WERI-Rb-1 (cell line): ENCODE measurements at regions not wholly inside any gene's neighbourhood (a gene's known extent, or its start where the extent isn't known, plus 50 kb on each side); places are given as distances from the start of the nearest gene placed in this dataset.
"Not testable (repeated sequence)": the region's sequence is repeated elsewhere in the genome, so short reads cannot be mapped to it uniquely, and the experiment has no call there.

Experiments
- DNase-seq: peaks from one replicate; pipeline ENCODE4 v3.0.0-alpha.2; 2020
- H3K27ac ChIP-seq: fragments of 250-450 bp; sonication (Bioruptor Pico); 2 replicates; pipeline ENCODE4 v1.5.1; 2020; ENCODE audit warnings: mild to moderate bottlenecking, moderate library complexity
- H3K27me3 ChIP-seq: fragments of 250-450 bp; sonication (Bioruptor Pico); 2 replicates; pipeline ENCODE4 v1.5.1; 2021; ENCODE audit warnings: mild to moderate bottlenecking, low read depth, moderate library complexity; ENCODE audit not compliant: insufficient read depth, severe bottlenecking
- H3K36me3 ChIP-seq: fragments of 250-450 bp; sonication (Bioruptor Pico); 2 replicates; pipeline ENCODE4 v1.5.1; 2020; ENCODE audit warnings: mild to moderate bottlenecking, moderate library complexity
- H3K4me3 ChIP-seq: 2 replicates; pipeline ENCODE4 v1.5.1; 2011; ENCODE audit warnings: low read depth, mild to moderate bottlenecking, control low read depth, low read length
- H3K9me3 ChIP-seq: fragments of 250-450 bp; sonication (Bioruptor Pico); 2 replicates; pipeline ENCODE4 v1.5.1; 2021; ENCODE audit warnings: mild to moderate bottlenecking, moderate library complexity; ENCODE audit not compliant: severe bottlenecking
- TF ChIP-seq, protein P1 (sequence below): IDR thresholded peaks from 2 replicates; pipeline ENCODE4 v1.5.1; 2011; ENCODE audit warnings: low read depth, mild to moderate bottlenecking, control low read depth, inconsistent platforms, low read length

GRCh38 chr14:44453433-44454171, 53.5 kb downstream of the FSCB start:
- DNase-seq, result no peak
- Histone ChIP-seq H3K36me3 (no peaks in the 10 kb centered on the region), H3K27me3 (peaks cover 19% of the 10 kb centered on the region), H3K9me3 (no peaks in the 10 kb centered on the region), H3K27ac (no peak overlapping the region), H3K4me3 (no peak overlapping the region)
- TF ChIP-seq, protein P1, sequence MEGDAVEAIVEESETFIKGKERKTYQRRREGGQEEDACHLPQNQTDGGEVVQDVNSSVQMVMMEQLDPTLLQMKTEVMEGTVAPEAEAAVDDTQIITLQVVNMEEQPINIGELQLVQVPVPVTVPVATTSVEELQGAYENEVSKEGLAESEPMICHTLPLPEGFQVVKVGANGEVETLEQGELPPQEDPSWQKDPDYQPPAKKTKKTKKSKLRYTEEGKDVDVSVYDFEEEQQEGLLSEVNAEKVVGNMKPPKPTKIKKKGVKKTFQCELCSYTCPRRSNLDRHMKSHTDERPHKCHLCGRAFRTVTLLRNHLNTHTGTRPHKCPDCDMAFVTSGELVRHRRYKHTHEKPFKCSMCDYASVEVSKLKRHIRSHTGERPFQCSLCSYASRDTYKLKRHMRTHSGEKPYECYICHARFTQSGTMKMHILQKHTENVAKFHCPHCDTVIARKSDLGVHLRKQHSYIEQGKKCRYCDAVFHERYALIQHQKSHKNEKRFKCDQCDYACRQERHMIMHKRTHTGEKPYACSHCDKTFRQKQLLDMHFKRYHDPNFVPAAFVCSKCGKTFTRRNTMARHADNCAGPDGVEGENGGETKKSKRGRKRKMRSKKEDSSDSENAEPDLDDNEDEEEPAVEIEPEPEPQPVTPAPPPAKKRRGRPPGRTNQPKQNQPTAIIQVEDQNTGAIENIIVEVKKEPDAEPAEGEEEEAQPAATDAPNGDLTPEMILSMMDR, result no peak

- H3K27ac ChIP-seq, result not testable (repeated sequence)
Measured at GRCh38 chr14:44450232-44450631, 56.9 kb downstream of the FSCB start.

DNA sequence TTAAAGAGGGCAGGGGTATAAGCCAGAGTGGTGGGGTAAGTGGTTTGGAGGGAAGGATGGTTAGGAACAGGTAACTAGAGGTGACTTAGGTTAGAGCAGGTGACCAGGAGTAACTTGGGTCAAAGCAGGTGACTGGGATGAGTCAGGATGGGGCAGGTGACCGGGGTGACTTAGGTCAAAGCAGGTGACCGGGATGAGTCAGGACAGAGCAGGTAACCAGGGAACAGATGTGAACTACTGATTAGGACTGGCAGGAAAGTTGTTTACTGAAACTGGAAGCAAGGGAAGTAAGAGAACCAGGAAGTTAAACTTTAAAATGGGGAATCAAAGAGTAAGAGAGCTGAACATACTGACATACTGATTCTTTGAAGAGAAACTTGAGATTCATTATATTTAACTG, 57.4 kb downstream of the FSCB start:
- Histone ChIP-seq H3K27ac (no peak overlapping the region), H3K9me3 (no peaks in the 10 kb centered on the region), H3K36me3 (no peaks in the 10 kb centered on the region), H3K4me3 (no peak overlapping the region), H3K27me3 (peaks cover 24% of the 10 kb centered on the region)
- TF ChIP-seq, protein P1, result no peak
- DNase-seq, result no peak

More at GRCh38 chr14:44450232-44450631, 56.9 kb downstream of the FSCB start:
- H3K9me3 ChIP-seq, H3K36me3 ChIP-seq, DNase-seq, H3K4me3 ChIP-seq: not testable (repeated sequence)
- peaks cover 24% of the 10 kb centered on the region for H3K27me3 ChIP-seq

GRCh38 chr14:44448951-44449358, 58.1 kb downstream of the FSCB start:
- DNase-seq, result no peak

GRCh38 chr14:44446965-44447364, 60.1 kb downstream of the FSCB start:
- H3K27me3 ChIP-seq, result peaks cover 31% of the 10 kb centered on the region
- H3K4me3 ChIP-seq, result no peak overlapping the region
- DNase-seq, result no peak
- TF ChIP-seq, protein P1, result no peak
- H3K36me3 ChIP-seq, result no peaks in the 10 kb centered on the region
- no peaks in the 10 kb centered on the region for H3K9me3 ChIP-seq
- no peak overlapping the region for H3K27ac ChIP-seq

More at GRCh38 chr14:44448951-44449358, 58.1 kb downstream of the FSCB start:
- TF ChIP-seq, protein P1, result no peak
- Histone ChIP-seq H3K36me3 (no peaks in the 10 kb centered on the region), H3K27ac (no peak overlapping the region), H3K27me3 (peaks cover 26% of the 10 kb centered on the region), H3K4me3 (no peak overlapping the region), H3K9me3 (no peaks in the 10 kb centered on the region)

DNA sequence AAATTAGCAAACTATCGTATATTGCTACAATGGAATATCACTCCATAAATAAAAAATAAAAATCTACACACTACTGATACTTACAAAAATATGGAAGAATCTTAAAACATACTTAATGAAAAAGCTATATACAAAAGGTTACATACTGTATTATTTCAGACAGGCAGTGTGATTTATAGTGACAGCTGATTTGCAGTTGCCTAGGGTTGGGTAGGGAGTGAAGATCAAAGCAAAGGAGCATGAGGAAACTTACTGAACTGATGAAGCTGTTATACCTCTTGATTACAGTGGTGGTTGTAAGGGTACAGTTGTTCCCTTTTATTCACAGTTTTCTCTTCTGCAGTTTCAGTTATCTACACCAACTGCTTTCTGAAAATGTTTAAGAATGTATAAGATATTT, 62.6 kb downstream of the FSCB start:
- no peak overlapping the region for H3K4me3 ChIP-seq
- DNase-seq, result no peak
- TF ChIP-seq, protein P1, result no peak
- no peak overlapping the region for H3K27ac ChIP-seq
- H3K9me3 ChIP-seq, result no peaks in the 10 kb centered on the region
- no peaks in the 10 kb centered on the region for H3K36me3 ChIP-seq
- H3K27me3 ChIP-seq, result peaks cover 23% of the 10 kb centered on the region
